GM19351 (cell line): ENCODE measurements at regions not wholly inside any gene's neighbourhood (a gene's known extent, or its start where the extent isn't known, plus 50 kb on each side); places are given as distances from the start of the nearest gene placed in this dataset.
"Not testable (repeated sequence)": the region's sequence is repeated elsewhere in the genome, so short reads cannot be mapped to it uniquely, and the experiment has no call there.

ENCODE experiments used
- ATAC-seq: cut with Tn5 transposase; IDR thresholded peaks from one replicate; pipeline ENCODE4 v1.9.1; 2021; ENCODE audit warnings: mild to moderate bottlenecking, moderate library complexity; ENCODE audit not compliant: unreplicated experiment

- not testable (repeated sequence) for ATAC-seq
These were observed 53.5 kb upstream of the JADE2 start for GRCh38 chr5:134471858-134472449.

- no peak for ATAC-seq
These were observed 56.5 kb upstream of the JADE2 start for GRCh38 chr5:134468921-134469400.

DNA sequence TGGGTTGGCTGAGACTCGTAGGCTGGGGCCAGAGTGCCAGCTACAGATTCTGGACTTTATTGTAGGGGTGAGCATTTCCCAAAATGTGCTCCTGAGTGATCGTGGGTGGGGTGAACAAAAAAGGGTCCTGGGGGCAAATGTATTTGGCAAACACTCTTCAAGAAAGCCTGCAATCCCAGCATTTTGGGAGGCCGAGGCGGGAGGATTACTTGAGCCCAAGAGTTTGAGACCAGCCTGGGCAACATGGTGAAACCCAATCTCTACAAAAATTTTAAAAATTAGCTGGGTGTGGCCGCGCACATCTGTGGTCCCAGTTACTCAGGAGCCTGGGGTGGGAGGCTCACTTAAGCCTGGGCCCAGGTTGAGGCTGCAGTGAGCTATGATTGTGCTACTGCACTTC lies 55.5 kb upstream of the CDKN2AIPNL start:
- ATAC-seq, result no peak

- peak; percentile 30 for ATAC-seq
These were observed 54.8 kb upstream of the CDKN2AIPNL start for GRCh38 chr5:134466241-134467069.

- ATAC-seq, result peak; percentile 83
These were observed 54.1 kb upstream of the CDKN2AIPNL start for GRCh38 chr5:134465816-134466240.

- ATAC-seq, result peak; percentile 53
These were observed 53.5 kb upstream of the CDKN2AIPNL start for GRCh38 chr5:134464988-134465815.

DNA sequence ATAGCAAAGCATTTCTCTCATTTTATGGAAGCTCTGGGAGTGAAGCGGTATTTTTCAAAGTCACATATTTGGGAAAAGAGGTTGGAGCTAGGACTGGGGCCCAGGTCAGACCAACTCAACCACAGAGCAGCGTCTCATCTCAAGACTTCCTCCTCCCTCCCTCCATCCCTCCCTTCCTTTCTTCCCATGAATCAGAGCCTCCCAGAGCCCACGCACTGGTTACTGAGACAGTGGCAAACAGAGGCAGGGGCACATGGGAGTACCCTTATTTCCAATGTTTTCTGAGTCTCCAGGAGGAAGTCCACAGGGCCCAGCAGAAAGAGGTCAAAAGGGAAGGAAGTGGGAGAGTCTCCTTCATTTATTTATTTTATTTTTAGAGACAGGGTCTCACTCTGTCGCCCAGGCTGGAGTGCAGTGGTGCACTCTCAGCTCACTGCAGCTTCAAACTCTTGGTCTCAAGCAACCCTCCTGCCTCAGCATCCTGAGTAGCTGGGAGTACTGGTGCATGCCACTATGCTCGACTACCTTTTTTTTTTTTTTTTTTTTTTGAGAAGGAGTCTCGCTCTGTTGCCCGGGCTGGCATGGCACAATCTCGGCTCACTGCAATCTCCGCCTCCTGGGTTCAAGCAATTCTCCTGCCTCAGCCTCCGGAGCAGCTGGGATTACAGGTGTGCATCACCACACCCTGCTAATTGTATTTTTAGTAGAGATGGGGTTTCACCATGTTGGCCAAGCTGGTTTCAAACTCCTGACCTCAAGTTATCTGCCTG lies 52.5 kb upstream of the CDKN2AIPNL start:
- no peak for ATAC-seq

- ATAC-seq, result no peak
These were observed 51.6 kb upstream of the CDKN2AIPNL start for GRCh38 chr5:134463176-134463720.

- ATAC-seq, result no peak
These were observed 51.1 kb upstream of the CDKN2AIPNL start for GRCh38 chr5:134462761-134463160.

DNA sequence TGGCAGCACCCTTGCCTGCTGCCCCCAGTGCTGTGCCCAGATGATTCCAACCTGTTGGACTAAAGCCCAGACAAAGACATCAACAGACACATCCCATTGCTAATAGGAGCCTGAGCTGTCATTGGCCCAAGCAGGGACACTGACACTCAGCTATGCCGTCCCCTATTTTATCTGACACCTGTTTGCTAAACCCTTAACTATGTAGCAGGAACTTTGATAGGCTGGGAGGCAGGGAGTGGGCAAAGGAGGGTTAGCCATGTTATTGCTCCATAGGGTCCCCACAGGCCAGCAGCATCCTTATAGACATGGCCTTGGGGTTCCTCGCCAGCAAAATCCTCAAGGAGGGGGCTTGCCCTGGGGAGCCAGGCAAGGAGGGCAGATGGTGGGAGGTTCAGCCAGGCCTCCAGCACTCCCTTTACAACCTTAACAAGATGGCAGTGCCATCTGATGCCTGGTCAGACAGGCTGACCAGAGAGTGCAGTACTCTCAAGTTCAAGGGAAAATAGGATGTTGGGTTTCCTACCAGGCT lies 50.4 kb upstream of the CDKN2AIPNL start:
- ATAC-seq, result no peak
